NCI-H1092 (cell line): ENCODE measurements at regions not wholly inside any gene's neighbourhood (a gene's known extent, or its start where the extent isn't known, plus 50 kb on each side); places are given as distances from the start of the nearest gene placed in this dataset.

Experiments
- DNase-seq: peaks from one replicate; lab custom pipeline; 2025; lab: John Stamatoyannopoulos, UW

DNA sequence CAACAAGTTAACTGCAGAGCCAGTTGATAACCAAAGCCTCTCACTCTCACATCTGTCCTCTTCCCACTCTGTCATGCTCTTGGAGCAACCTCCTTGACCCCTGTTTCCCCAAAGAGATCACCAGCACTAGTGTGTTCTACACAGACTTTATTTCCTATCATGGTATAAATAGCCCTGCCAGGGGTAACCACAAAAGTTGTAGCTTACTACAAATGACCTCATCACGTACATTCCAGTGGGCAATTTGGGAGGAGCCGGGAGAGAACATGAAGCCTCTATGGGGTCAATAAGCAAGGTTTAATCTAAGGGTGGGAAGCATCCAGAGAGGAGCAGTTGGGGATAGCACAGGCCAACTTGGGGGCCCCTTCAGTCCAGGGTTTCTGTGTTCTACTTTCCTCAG is 186.5 kb downstream of the KCNA5 start:
- no peak for DNase-seq

DNA sequence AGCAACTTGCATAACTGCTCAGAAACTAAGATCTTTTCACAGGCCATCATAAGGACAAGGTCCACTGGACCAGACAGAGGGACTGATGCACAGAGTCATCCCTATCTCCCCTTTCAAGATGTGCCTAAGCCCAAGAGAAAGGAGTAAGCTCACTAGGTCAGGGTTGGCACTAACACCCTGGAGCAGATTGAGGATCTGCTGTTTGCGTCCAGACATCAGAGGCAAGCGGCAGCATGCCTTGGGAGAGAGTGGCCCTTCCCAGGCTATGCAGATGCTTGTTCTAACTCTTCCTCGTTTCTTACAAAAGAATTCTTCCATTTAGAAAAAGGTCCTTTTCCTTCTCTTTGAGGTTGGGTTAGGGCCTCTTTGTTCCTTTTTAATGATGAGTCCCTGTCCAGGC is 187.2 kb downstream of the KCNA5 start:
- no peak for DNase-seq

DNA sequence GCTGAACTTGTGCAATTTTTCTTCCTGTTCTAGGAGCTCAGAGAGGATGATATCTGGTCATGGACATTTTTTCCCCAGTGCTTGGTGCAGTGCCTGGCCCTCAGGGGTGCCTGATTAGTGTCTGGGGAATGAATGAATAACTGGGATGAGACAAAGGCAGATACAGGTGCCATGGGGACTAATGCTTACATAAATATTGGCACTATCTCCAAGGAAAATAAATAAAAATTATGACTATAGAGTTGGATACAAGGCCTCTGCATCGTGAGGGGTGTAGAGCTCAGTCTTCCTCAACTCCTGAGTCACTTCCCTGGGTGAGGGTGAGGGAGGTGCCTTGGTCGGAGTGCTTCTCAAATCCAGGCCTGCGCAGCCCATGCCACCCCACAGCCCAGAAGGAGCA is 188.6 kb downstream of the KCNA5 start:
- DNase-seq, result no peak

DNA sequence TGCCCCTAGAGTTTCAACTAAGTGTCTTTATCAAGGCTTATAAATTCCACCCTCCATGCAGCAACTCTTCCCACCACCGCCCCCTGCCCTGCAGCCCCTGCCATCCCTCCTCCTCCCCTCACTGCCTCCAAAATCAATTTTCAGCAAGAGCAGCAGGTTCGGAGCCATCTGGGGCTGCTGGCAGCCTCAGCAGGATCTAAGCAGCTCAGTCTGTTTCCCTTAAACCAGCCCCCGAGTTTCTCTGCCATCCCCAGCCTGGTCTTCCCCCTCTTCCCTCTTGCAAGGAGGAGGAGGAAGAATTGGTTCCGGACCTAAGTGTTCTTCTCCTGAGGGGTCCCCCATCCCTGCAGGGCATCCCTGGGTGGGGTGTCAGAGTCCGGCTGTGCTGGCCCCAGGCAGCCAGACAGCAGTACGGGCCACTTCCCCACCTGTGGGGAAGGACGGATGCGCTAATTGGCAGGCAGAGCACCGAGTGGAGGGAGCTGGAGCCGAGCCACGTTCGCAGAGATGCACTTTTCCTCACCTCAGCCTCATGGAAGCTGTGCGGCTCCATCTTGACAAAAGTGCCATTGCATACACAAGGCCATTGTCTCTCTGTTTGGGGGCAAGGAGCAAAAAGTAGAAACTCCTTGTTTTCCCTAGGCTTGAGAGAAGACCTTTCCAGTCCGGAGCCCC is 189.3 kb downstream of the KCNA5 start:
- DNase-seq, result no peak

DNA sequence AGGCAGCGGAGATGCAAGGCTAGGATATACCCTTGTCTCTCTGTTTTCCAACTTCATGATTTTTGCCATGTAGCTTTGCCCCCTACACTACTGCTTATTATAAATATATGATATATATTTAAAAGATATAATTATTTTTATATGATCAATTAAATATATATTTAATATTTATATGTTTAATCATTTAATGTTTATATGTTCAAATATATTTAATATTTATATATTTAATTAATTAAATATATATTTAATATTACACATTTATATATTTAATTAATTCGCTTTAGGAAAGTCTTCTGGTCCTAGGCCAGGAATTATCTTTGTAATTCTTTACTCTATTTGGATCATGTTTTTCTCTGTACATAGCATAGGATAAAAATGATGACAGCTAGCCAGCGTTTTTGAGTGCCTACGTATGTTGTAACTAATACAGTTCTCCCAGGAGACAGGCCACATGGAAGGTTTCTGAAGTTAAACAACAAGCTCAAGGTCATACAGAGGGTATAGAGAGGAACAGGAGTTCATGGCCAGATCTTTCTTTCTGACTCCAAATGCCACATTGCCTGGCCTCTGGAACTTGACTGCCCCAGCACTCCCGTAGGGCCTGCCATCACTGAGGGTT is 192.5 kb downstream of the KCNA5 start:
- no peak for DNase-seq

DNA sequence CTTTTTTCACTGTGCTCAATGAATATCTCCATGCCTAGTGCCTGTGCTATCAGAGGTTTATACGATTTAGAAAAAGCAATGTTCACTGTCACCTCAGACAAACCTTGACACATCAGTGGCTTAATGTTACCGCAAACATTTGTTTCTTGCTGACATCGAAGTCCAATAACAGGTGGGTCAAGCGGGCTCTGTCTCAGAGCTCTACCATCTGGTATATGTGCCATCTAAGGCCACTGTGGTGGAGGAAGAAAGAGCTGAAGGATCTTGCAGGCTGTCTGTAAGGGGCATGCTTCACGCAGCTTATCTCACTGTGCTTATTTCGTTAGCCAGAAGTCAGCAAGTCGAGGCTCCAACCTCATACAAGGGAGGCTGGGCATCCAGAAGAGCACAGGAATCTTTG is 189.5 kb upstream of the NTF3 start:
- DNase-seq, result no peak

DNA sequence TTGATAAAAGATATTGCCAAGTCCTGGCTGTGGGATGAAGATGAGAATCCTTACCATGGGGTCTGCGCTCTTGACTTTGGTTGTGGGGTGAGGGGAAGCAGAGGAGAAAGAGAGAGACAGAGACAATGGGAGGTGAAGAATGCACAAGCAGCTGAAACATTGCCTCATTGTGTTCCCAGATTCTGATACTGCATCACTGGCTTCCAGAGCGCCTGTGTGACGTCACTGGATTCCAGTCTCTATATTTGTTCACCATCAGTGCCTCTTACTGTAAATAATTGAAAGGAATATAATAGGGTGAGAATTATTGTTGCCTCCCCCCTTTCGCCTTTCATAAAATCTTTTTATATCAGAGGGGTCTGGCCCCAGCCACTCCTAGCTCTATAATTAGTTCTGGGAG is 188.9 kb upstream of the NTF3 start:
- no peak for DNase-seq

DNA sequence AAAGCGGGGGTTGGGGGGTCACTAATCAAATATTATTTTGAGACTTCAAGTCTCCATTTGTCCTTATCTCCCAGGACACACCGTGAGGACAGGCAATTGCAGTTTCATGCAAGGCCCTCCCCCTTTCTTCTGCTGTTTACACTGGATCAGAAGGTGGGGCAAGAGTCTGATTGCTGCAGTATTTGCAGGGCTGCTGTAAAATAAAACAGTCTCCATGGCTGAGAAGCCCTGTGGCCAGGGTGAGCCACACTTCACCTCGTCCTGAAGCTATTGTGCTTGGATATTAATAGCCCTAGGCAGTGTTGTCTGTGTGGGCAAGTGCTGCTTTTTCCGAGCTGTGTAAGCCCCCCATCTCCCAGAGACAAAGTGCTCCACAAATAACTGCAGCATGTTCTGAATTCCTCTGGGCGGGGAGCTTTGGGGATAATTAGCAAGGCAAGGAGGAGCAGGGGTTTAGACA is 187.4 kb upstream of the NTF3 start:
- DNase-seq, result no peak

DNA sequence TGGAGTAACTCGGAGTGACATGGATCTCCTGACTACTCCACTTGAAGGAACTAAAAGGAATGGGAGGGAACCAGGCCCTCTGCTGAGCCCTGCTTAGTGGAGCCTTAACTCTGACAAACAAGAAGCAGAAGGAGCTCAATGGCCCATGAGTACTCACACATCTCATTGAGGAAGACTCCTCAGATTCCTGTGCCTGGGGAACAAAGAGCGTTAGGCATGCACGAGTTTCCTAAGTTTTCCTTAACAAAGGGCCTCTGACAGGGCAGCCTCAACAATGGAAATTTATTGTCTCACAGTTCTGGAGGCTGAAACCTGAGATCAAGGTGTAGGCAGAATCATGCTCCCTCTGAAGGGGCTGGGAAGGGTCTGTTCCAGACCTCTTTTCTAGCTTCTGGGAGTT is 185.7 kb upstream of the NTF3 start:
- DNase-seq, result no peak

DNA sequence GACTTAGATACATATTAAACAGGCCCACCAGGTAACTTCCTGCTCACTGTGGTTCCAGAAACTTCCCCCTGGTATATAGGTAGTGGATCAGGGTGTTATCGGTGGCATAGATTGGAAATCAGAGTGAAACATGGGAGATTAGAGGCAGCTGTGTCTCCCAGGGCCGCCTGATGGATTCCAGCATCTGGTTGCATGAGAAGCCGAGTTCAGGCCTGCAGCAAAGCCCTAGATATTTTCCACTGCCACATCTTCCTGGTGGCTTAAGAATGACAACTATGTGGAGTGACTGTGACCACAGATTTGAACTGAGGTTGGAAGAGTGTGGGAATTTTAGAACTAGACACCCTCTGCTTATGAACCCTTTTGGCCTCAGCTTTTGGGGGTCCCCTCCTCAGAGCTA is 184.8 kb upstream of the NTF3 start:
- no peak for DNase-seq

DNA sequence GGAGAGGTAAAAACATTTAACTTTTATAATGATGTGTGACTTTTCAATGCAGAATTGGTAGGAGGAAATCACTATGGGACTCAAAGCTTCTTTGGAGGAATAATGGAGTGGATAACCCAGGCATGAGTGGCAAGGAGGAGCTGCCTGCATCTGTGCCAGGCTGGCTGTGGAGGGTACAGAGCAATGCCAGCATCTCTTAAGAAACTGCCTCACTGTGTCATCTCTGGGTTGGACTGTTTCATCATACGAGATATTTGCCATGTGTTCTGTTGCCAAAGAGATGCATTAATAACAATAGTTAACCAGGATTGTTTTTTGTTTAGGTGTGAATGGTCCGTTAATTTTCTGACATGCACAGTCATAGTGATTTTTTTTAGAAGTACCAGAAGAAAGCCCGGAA is 183.7 kb upstream of the NTF3 start:
- DNase-seq, result no peak

DNA sequence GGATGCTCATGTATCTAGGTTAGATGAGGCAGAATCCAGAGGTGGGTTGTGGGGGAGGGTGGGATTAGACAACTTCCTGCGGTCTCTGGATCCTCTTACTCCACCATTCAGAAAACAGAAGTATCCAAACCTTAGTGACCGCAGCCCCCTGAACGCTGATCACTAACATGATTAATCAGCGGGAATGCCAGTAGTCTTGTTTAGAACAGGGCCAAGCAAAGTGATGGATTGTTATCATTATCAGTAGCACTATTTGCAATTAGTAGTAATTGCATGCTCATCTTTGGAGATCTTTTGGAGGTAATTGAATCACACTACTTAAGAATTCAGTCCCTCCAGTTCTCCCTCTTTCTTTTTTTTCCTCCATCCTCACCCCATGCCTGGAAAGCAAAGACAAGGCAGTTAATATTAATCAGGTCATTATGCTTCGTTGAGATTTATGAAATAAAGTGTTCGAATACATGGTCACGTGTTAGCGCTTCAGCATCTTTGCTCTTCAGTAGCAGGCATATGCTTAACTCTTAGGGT is 182.8 kb upstream of the NTF3 start:
- DNase-seq, result no peak

DNA sequence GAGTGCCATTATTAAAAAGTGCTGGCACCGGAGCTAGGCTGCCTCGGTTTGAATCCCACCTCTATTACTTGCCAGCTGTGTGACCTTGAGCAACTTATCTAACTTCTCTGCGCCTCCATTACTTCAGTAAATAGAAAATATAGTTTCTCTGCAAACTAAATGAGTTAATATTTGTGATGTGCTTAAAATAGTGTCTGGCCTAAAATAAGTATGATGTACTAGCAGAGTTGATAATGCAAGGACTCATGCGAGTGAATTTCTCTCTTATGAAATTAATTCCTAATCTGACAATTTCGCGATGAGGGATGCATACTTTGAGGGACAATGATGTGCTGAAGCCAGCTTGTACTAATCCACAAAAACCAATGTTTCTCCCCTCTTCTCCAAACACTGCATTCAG is 180.8 kb upstream of the NTF3 start:
- DNase-seq, result no peak

DNA sequence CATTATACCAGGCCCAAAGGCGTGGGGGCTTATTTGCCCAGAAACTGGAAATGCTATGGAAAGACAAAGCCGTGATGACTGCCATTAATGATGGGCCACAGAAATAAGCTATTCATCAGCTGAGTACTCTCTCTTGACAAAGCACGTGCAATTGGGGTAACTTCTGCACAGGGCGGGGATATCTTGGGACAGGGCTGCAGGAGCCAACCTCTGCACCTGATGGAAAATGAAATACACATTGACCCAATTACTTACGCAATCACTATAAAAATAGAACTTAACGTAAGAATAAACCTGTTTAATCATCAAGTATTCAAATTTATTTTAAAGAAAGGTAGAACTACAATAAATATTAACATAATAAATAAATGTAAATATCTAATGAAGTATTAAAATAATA is 180.1 kb upstream of the NTF3 start:
- DNase-seq, result no peak

DNA sequence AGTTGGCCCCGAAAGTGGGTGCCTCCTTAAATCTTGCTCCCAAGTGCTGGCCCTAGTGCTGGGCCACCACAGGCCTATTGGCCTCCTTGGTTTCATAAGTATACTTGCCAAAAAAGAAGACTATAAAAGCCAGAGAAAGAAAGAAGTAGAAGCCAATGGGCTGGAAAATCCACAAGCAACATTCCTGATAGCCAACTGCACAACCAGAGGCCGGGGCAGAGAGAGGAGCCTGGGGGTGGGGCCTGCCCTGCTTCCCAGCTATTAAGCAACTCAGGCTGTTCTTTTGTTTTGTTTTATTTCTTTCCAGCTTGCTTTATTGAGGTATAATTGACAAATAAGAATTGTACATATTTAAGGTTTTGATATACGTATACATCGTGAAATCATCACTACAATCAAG is 177.2 kb upstream of the NTF3 start:
- DNase-seq, result no peak

DNA sequence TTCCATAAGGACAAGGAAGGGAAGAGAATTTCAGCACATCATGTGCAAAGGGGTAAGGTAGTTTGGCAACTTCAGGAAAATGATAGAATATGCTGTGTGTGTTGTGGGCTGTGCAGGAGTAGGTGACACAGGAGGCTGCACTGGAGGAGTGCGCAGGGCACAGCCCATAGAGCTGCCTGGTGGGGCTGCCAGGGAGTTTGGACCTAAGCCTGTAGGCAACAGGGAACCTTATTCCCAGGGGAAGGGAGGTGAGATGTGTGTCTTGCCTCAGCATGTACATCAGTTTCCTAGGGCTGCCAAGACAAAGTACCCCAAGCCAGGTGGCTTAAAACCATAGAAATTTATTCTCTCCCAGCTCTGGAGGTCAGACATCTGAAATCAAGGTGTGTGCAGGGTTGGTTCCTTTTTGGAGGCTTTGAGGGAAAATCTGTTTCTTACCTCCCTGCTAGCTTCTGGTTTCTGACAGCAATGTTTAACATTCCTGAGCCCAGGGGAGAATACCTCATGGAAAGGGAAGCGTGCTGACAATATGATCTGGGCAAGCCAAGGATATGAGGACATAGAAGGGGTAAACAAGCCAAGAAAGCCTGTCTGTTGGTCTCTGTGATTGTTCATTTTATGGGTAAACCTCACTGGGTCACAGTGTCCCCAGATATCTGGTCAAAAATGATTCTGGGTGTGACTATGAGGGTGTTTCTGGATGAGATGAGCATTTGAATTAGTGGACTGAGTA is 174.0 kb upstream of the NTF3 start:
- DNase-seq, result no peak

DNA sequence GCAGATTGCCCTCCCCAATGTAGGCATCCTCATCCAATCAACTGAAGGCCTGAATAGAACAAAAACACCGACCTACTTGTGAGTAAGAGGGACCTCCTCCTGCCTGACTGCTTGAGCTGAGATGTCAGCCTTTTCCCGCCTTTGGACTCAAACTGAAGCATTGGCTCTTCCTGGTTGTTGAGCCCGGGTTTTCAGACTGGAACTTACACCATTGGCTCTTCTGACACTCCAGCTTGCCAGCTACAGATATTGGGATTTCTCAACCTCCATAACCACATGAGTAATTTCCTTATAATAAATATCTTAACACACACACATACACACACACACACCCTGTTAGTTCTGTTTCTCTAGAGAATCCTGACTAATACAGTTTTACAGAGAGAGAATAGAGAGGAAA is 173.4 kb upstream of the NTF3 start:
- no peak for DNase-seq

DNA sequence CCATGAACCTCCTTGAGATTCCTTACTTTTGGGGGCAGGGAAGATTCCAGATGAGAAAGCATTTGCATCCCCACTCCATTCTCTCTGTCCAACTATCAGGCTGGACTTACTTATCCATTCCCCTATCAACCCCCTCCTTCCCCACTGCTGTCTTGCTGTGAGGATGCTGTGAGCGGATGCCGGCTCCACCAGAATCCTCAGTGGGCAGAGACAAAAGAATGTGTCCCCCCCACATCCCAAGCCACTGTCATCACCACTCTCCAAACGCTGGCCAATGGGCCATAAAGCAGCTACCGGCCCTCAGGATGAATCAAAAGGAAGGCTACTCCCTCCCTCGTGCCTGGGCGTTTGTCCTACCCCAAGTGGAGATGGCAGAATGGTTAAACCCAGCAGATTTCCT is 173.0 kb upstream of the NTF3 start:
- no peak for DNase-seq

DNA sequence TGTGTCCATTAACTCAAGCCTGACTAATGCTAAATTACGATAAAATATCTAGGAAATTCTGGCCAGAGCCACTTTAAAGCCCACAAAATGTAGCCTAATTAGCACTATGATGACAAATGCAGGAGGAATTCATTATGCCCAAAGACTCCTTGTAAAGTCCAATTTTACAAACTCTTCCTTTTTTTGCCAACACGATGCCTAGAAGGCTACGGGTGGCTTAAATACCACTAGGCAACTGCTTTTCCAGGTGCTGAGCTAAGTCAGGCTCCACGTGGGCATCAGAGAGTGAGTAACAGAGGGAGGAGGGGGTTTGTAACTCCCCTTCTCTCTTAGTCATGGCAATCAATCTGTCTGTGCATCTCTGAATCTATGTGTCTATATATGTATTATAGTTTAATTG is 172.4 kb upstream of the NTF3 start:
- no peak for DNase-seq

DNA sequence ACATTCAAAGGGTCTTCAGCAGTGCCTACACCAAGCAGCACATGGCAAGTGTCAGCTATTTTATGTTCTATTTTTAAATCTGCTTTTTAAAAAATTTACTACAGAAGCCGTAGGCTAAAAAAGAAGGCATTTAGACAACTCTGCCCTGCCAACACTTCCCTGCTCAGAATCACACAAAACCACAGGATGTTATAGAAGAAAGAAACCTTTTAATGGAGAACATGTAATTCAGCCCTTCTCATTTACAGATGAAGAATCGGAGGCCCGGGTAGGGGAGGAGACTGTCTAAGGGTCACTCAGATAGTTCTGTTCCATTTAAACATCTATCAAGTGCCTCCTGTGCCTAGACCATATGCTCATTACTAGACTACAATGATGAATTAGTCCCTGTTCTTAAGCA is 171.8 kb upstream of the NTF3 start:
- DNase-seq, result no peak

DNA sequence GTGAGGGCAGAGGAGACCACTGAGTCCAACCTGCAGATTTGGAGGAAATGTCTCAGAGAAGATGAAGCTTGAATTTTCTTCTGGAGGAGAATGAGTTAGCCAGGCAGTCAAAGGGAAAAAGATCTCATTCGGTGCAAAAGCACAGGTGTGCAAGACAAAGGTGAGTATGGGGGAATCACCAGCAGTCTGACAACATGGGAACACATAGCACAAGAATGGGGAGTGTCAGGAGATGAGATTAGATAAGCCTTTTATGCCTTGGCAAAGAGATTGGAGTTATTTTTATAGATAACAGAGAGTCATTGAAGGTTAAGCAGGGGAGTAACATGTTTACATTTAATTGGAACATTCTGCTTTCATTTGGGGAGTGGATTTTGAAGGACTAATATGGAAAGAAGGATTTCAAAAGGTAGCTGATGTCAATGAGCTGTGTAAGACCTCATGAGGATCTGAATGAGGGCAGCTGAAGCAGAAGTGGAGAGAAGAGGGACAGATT is 171.3 kb upstream of the NTF3 start:
- no peak for DNase-seq

DNA sequence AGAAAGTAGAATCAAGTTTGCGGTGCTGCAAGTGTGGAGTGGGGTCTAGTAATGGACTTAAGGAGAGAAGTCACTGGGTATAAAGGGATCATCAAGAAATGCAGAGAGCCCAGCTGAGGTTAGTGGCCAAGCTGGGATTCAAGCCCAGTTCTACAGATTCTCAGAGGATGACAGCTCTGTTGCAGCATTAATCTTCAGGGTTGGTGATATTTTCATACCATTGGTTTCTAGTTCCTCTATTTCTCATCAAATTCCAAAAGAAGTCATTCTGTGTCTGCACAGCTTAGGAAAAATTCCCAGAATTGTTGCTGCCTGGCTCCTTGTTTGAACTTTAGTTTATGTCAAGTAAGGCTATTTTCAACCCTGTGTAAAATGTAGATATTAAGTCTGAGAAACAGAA is 169.5 kb upstream of the NTF3 start:
- DNase-seq, result no peak

DNA sequence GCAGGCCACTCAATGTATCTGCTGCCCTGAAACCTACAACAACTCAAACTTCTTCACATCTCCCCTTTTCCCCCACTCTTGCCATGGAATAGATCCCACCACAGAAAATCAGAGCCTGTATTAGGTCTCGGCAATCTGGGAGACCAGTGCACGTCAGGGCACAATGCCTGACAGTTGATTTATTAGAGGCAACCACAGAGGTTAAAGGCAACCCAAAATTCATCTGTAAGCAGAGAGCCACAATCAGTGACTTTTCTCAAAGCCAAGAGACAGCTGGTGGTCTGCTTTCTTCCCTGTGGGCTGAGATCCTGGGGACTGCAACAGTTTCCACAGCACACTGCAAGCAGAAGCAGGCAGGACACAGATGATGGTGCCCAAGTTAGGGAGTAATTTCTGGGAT is 169.0 kb upstream of the NTF3 start:
- DNase-seq, result no peak
